HAP-1 (cell line): ENCODE measurements at regions not wholly inside any gene's neighbourhood (a gene's known extent, or its start where the extent isn't known, plus 50 kb on each side); places are given as distances from the start of the nearest gene placed in this dataset.

Source experiments
- DNase-seq, 2 experiments: peaks; one replicate each; pipeline ENCODE4 v3.0.0-alpha.2; 2016 to 2020; ENCODE audit warnings: low spot score in 2 of 2
- H3K27me3 ChIP-seq: fragments of 250-450 bp; sonication (Bioruptor Pico); 2 replicates; pipeline ENCODE4 v1.5.1; 2020; ENCODE audit warnings: low read depth, mild to moderate bottlenecking, moderate library complexity
- H3K36me3 ChIP-seq: fragments of 250-450 bp; sonication (Bioruptor Pico); replicated peaks from 2 replicates; pipeline ENCODE4 v1.5.1; 2020; ENCODE audit warnings: mild to moderate bottlenecking
- H3K4me1 ChIP-seq: fragments of 250-450 bp; sonication (Bioruptor Pico); 2 replicates; pipeline ENCODE4 v1.5.1; 2020; ENCODE audit warnings: mild to moderate bottlenecking
- H3K4me3 ChIP-seq: fragments of 250-450 bp; sonication (Bioruptor Pico); 2 replicates; pipeline ENCODE4 v1.5.1; 2020; ENCODE audit warnings: mild to moderate bottlenecking, moderate library complexity
- H3K9me3 ChIP-seq: fragments of 250-450 bp; sonication (Bioruptor Pico); 2 replicates; pipeline ENCODE4 v1.5.1; 2020; ENCODE audit warnings: mild to moderate bottlenecking, moderate library complexity
- in situ Hi-C: fragments of 300-500 bp; cut with MboI; formaldehyde crosslinking; loops from 3 replicates; pipeline ENCODE4 v1.14.3; 2020; ENCODE audit warnings: low sequenced_read_pairs, inconsistent platforms, mixed read lengths

- DNase-seq = no peak
- in situ Hi-C loops = no loop called here
- 0 out of 2 replicates have a peak, but pooled peaks cover 3% of the 10 kb centered on the region for H3K27me3 ChIP-seq
Observed at GRCh38 chr2:223107825-223108224, 55.8 kb downstream of the KCNE4 start.

DNA sequence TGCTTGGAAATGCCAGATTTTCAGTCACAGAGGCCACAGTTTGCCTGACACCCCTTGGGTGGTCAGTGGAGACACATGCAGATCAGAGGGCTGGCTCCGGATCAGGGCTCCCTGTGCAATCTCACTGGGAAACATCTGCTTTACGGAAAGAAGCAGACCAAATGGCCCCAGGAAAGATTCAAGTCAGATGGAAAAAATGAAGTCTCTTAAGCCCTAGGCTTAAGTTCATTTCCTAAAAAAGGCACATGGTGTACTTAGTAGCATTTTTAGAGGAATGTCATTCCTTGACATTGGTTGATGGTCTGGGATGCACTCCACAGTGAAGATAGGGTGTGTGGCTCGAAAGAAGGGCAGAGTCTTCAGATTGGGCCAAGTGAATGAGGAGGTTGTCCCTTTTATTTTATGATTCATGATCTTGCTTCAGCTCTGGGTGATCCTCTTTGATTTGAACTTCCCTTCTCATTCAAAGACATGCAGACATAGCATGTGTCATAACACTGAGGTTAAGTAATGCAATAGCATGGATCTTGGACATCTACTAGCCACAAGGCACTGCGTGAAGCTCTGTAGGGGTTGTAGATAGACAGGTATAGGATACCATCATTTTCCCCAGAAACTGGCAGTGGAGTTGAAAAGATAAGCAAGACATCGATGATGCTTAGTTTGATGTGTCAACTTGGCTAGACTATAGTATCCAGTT lies 56.5 kb downstream of the KCNE4 start:
- Histone ChIP-seq H3K36me3 (no peaks in the 10 kb centered on the region), H3K4me3 (no peak overlapping the region), H3K9me3 (no peaks in the 10 kb centered on the region), H3K27me3 (0 out of 2 replicates have a peak, but pooled peaks cover 3% of the 10 kb centered on the region), H3K4me1 (no peaks in the 10 kb centered on the region)
- DNase-seq = no peak
- in situ Hi-C loops = no loop called here

More at GRCh38 chr2:223107825-223108224, 55.8 kb downstream of the KCNE4 start:
- H3K36me3 ChIP-seq = no peaks in the 10 kb centered on the region
- no peaks in the 10 kb centered on the region for H3K9me3 ChIP-seq
- H3K4me3 ChIP-seq = no peak overlapping the region
- H3K4me1 ChIP-seq = no peaks in the 10 kb centered on the region

DNA sequence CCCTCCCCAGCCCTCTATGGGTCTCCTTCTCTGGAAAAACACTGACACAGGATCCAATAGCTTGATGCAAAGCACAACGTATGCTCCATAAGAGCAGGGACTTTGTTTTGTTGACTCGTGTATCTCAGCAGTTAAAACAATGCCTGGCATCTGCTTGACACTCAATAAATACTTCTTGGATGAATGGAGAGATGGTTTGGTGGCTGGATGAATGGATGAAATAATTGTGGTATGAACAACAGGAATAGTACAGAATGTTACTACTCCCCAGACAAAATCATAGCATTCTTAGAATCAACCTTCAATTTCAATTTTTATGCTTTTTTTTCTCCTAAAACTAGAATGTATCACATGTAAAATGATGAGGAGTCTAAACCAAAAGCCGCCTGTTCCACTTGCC lies 57.4 kb downstream of the KCNE4 start:
- H3K36me3 ChIP-seq = no peaks in the 10 kb centered on the region
- no peaks in the 10 kb centered on the region for H3K9me3 ChIP-seq
- in situ Hi-C loops = no loop called here
- H3K4me1 ChIP-seq = no peaks in the 10 kb centered on the region
- no peak for DNase-seq
- 0 out of 2 replicates have a peak, but pooled peaks cover 3% of the 10 kb centered on the region for H3K27me3 ChIP-seq
- H3K4me3 ChIP-seq = no peak overlapping the region

DNA sequence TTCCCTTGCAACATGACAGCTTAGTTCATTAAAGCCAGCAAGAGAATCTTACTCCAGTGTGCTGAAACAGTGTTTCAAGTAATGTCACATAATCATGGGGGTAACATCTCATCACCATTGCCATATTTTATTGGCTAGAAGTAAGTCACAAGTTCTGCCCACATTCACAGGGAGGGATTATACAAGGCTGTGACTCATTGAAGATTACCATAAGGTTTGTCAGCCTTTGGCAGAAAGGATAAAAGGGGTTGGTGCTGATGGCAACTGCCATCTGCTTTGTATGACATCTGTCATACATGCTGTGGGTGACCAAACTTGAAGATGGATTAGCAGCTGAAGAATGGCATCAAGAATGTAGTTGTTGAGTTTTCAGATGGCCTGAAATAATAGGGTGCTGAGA lies 61.2 kb downstream of the KCNE4 start:
- DNase-seq = no peak
- H3K4me3 ChIP-seq = no peak overlapping the region
- no peaks in the 10 kb centered on the region for H3K36me3 ChIP-seq
- in situ Hi-C loops = no loop called here
- H3K9me3 ChIP-seq = no peaks in the 10 kb centered on the region
- no peaks in the 10 kb centered on the region for H3K4me1 ChIP-seq
- no peaks in the 10 kb centered on the region for H3K27me3 ChIP-seq

DNA sequence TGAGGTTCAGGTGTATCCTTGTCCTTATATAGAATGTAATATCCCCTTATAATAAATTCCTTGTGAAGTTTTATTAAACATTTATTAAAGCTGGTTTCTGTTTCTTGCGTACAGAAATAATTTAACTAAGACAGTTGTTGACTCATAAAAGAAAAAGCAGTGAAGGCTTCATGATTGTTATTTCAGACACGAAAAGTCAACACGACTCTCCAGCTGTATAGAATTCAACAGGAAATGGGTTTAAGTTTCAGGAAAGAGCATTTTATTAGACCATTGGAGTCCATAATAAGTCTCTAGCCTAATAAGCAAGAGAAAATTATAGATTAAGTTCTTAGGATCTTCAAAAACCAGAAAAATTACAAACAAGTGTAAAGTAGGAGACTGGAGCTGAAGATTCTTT lies 62.2 kb downstream of the KCNE4 start:
- DNase-seq = no peak
- H3K4me1 ChIP-seq = no peaks in the 10 kb centered on the region
- no peaks in the 10 kb centered on the region for H3K27me3 ChIP-seq
- H3K36me3 ChIP-seq = no peaks in the 10 kb centered on the region
- in situ Hi-C loops = no loop called here
- no peaks in the 10 kb centered on the region for H3K9me3 ChIP-seq
- H3K4me3 ChIP-seq = no peak overlapping the region

GRCh38 chr2:223114917-223115316 lies 62.9 kb downstream of the KCNE4 start:
- DNase-seq = no peak
- Histone ChIP-seq H3K9me3 (no peaks in the 10 kb centered on the region), H3K4me1 (no peaks in the 10 kb centered on the region), H3K27me3 (no peaks in the 10 kb centered on the region), H3K4me3 (no peak overlapping the region), H3K36me3 (no peaks in the 10 kb centered on the region)
- in situ Hi-C loops = no loop called here

GRCh38 chr2:223117533-223117932 lies 65.5 kb downstream of the KCNE4 start:
- Histone ChIP-seq H3K27me3 (no peaks in the 10 kb centered on the region), H3K4me3 (no peak overlapping the region), H3K4me1 (no peaks in the 10 kb centered on the region), H3K36me3 (no peaks in the 10 kb centered on the region), H3K9me3 (no peaks in the 10 kb centered on the region)
- in situ Hi-C loops = no loop called here
- DNase-seq = no peak

- DNase-seq = no peak
- no peaks in the 10 kb centered on the region for H3K9me3 ChIP-seq
- H3K4me1 ChIP-seq = no peaks in the 10 kb centered on the region
- in situ Hi-C loops = no loop called here
- H3K36me3 ChIP-seq = no peaks in the 10 kb centered on the region
- no peaks in the 10 kb centered on the region for H3K27me3 ChIP-seq
- H3K4me3 ChIP-seq = no peak overlapping the region
Observed at GRCh38 chr2:223121283-223121682, 69.3 kb downstream of the KCNE4 start.

DNA sequence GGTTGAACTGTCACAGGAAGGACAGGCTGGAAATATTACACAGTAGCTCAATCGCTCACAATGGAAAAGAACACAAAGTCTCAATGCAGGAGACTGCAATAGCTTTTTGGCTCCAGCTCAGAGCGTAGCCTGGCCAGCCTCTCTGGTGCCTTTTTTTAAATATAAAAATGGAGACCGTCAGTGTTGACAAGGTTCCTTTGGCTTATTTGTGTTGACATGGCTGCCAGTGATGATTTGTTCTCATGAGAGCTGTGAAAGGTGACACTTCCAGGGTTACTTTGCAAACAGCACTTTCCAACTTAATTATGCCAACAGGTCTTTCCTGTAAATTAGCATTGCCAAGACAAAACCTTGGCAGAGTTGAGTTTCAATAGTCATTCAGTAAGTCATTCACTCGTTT lies 70.8 kb downstream of the KCNE4 start:
- Histone ChIP-seq H3K4me1 (no peaks in the 10 kb centered on the region), H3K36me3 (no peaks in the 10 kb centered on the region)
- in situ Hi-C loops = no loop called here

GRCh38 chr2:223123855-223124610 lies 72.0 kb downstream of the KCNE4 start:
- H3K4me3 ChIP-seq = no peak overlapping the region
- in situ Hi-C loops = no loop called here

More for the DNA sequence above, 70.8 kb downstream of the KCNE4 start:
- DNase-seq = no peak
- Histone ChIP-seq H3K27me3 (no peaks in the 10 kb centered on the region), H3K9me3 (no peaks in the 10 kb centered on the region), H3K4me3 (no peak overlapping the region)

GRCh38 chr2:223141606-223142005 lies 89.6 kb downstream of the KCNE4 start:
- no peak for DNase-seq
- Histone ChIP-seq H3K4me3 (no peak overlapping the region), H3K4me1 (no peaks in the 10 kb centered on the region), H3K9me3 (no peaks in the 10 kb centered on the region), H3K27me3 (peaks cover 3% of the 10 kb centered on the region; the same call in 1 of the 2 replicates), H3K36me3 (no peaks in the 10 kb centered on the region)
- in situ Hi-C loops = no loop called here

More at GRCh38 chr2:223123855-223124610, 72.0 kb downstream of the KCNE4 start:
- DNase-seq = no peak
- H3K36me3 ChIP-seq = no peaks in the 10 kb centered on the region
- no peaks in the 10 kb centered on the region for H3K4me1 ChIP-seq
- H3K27me3 ChIP-seq = no peaks in the 10 kb centered on the region
- no peaks in the 10 kb centered on the region for H3K9me3 ChIP-seq

DNA sequence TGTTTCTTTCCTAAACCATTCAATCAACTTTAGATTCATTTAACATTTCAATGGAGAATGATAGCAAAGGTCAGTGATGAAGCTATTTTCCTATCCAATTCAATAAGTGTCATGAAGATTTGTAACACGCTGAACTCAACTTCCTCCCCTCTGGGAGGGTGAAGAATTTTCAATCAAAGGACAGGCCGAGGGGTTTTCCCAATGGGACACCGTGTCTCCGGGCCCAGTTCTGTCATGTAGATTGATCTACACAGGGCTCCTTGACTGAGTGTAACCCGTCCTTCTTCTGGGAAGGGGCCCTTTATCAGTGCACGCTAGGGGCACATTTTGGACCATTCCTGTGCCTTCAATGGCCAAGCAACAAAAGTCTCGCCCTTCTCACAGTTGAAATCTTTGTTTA lies 90.1 kb downstream of the KCNE4 start:
- DNase-seq = no peak
- no peaks in the 10 kb centered on the region for H3K4me1 ChIP-seq
- no peaks in the 10 kb centered on the region for H3K36me3 ChIP-seq
- in situ Hi-C loops = no loop called here
- no peak overlapping the region for H3K4me3 ChIP-seq
- no peaks in the 10 kb centered on the region for H3K9me3 ChIP-seq
- peaks cover 3% of the 10 kb centered on the region; the same call in 1 of the 2 replicates for H3K27me3 ChIP-seq

DNA sequence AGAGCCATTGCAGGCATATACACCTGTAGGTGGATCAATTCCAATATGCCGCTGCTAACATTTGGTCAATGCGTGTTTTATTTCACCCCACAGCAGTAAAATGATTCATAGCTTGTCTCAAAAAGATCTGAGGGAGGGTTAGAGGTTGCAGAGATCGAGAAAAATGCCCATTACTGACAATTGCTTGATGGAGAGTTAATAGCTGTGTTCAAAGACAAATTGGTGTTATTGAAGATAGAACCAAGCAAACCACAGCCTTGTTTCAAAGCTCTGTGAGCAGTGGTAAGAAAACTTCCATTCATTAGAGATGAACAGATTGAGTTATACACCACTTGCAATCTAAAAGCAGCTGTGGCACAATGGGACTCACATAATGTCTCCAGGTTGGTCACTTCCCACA lies 95.4 kb downstream of the KCNE4 start:
- H3K4me1 ChIP-seq = no peaks in the 10 kb centered on the region
- no peaks in the 10 kb centered on the region for H3K27me3 ChIP-seq
- no peak for DNase-seq
- H3K4me3 ChIP-seq = no peak overlapping the region
- no peaks in the 10 kb centered on the region for H3K9me3 ChIP-seq
- in situ Hi-C loops = no loop called here
- H3K36me3 ChIP-seq = no peaks in the 10 kb centered on the region

DNA sequence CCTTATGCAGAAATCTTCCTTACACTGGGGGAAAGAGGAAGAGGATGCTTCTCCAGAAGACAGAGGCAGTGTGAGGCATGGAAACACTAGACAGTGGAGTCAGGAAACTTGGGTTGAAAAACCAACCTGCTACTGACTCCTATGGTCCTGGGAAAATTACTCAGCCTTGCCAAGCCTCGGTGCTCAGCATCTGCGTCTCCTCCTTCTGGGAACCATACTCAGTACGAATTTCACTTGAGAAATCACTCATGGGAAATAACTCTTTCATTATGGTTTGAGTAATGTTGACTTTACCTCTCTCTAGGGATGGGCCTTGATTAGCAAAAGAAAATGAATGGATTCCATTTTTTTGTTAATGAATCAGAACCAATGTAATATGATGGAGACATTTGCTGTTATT lies 96.5 kb downstream of the KCNE4 start:
- in situ Hi-C loops = no loop called here

More for the DNA sequence above, 96.5 kb downstream of the KCNE4 start:
- H3K9me3 ChIP-seq = no peaks in the 10 kb centered on the region
- DNase-seq = no peak
- no peaks in the 10 kb centered on the region for H3K27me3 ChIP-seq
- no peak overlapping the region for H3K4me3 ChIP-seq
- H3K36me3 ChIP-seq = no peaks in the 10 kb centered on the region
- no peaks in the 10 kb centered on the region for H3K4me1 ChIP-seq
